ENCODE measurements at regions not wholly inside any gene's neighbourhood (a gene's known extent, or its start where the extent isn't known, plus 50 kb on each side); places are given as distances from the start of the nearest gene placed in this dataset.

GRCh38 chr6:104484626-104485025 lies 375.1 kb downstream of the HACE1 start:
- FAIRE-seq (no peak), DNase-seq (ENCODE audit: low read depth, low spot score) (no peak)
- no peak overlapping the region for H3K9ac ChIP-seq (replicated peaks; ENCODE audit: extremely low read depth, insufficient read depth, low read length)
- H3K36me3 ChIP-seq (ENCODE audit: control insufficient read depth in 2 of 2, extremely low read depth in 1 of 2, insufficient read depth in 2 of 2, low read length in 2 of 2), result no peaks in the 10 kb centered on the region
- no peaks in the 10 kb centered on the region for H3K9me3 ChIP-seq (replicated peaks; ENCODE audit: control insufficient read depth, insufficient read depth, low read length)
- no TSS peak for BruUV-seq (replicated peaks)
- CTCF ChIA-PET, result no interaction called here
- H2AFZ ChIP-seq (ENCODE audit: low read depth, low read length), result no peak overlapping the region
- H3K4me3 ChIP-seq (replicated peaks in 1 of 3; ENCODE audit: insufficient read depth in 1 of 3, low read depth in 1 of 3, low read length in 3 of 3), result no peak overlapping the region
- POLR2A ChIA-PET, result no interaction called here
- H3K4me1 ChIP-seq (ENCODE audit: control insufficient read depth, extremely low read depth, insufficient read depth, low read length), result no peaks in the 10 kb centered on the region
- dilution Hi-C loops (cut with MboI; ENCODE audit: extremely low pct_ligation_motif_present, low sequenced_read_pairs) (no loop called here), intact Hi-C loops (cut with micrococcal nuclease) (no loop called here)
- peaks cover 1 to 8% of the 10 kb centered on the region in 2 experiments for H3K27me3 ChIP-seq (ENCODE audit: control insufficient read depth in 2 of 2, insufficient read depth in 2 of 2, low read length in 2 of 2)
- no peak overlapping the region for H3K27ac ChIP-seq (ENCODE audit: insufficient read depth, low read depth, low read length)
- TF ChIP-seq CTCF (IDR thresholded peaks at IDR 0.05; ENCODE audit: extremely low read depth in 1 of 2, insufficient read depth in 1 of 2, low read depth in 1 of 2, low read length in 2 of 2) (no peak), MYC (IDR thresholded peaks at IDR 0.05; ENCODE audit: low read depth, low read length) (no peak), POLR2A (IDR thresholded peaks at IDR 0.05; ENCODE audit: low read depth, low read length) (no peak), FOS (IDR thresholded peaks at IDR 0.05; ENCODE audit: borderline replicate concordance, insufficient read depth, low read length) (no peak), JUN (IDR thresholded peaks at IDR 0.05; ENCODE audit: borderline replicate concordance, insufficient read depth, insufficient read length, low read depth) (no peak), GATA2 (IDR thresholded peaks at IDR 0.05; ENCODE audit: insufficient read depth, insufficient read length, low read depth, low read length) (no peak)
- H3K4me2 ChIP-seq (ENCODE audit: insufficient read depth, low read length), result no peak overlapping the region
- H4K20me1 ChIP-seq (replicated peaks; ENCODE audit: control insufficient read depth, extremely low read depth, insufficient read depth, low read length), result no peaks in the 10 kb centered on the region
- H3K9me1 ChIP-seq (replicated peaks; ENCODE audit: control insufficient read depth, extremely low read depth, insufficient read depth, low read length), result no peaks in the 10 kb centered on the region
- H3K79me2 ChIP-seq (ENCODE audit: control insufficient read depth, insufficient read depth, low read length), result no peaks in the 10 kb centered on the region

- DNase-seq (ENCODE audit: low read depth, low spot score) (no peak), FAIRE-seq (no peak)
- CTCF ChIA-PET, result no interaction called here
- Histone ChIP-seq H2AFZ (ENCODE audit: low read depth, low read length) (no peak overlapping the region), H3K27ac (ENCODE audit: insufficient read depth, low read depth, low read length) (no peak overlapping the region), H3K4me2 (ENCODE audit: insufficient read depth, low read length) (no peak overlapping the region), H3K4me1 (ENCODE audit: control insufficient read depth, extremely low read depth, insufficient read depth, low read length) (no peaks in the 10 kb centered on the region), H3K9ac (replicated peaks; ENCODE audit: extremely low read depth, insufficient read depth, low read length) (no peak overlapping the region), H3K4me3 (replicated peaks in 1 of 3; ENCODE audit: insufficient read depth in 1 of 3, low read depth in 1 of 3, low read length in 3 of 3) (no peak overlapping the region), H3K9me3 (replicated peaks; ENCODE audit: control insufficient read depth, insufficient read depth, low read length) (no peaks in the 10 kb centered on the region), H3K9me1 (replicated peaks; ENCODE audit: control insufficient read depth, extremely low read depth, insufficient read depth, low read length) (no peaks in the 10 kb centered on the region), H3K36me3 (ENCODE audit: control insufficient read depth in 2 of 2, extremely low read depth in 1 of 2, insufficient read depth in 2 of 2, low read length in 2 of 2) (no peaks in the 10 kb centered on the region), H4K20me1 (replicated peaks; ENCODE audit: control insufficient read depth, extremely low read depth, insufficient read depth, low read length) (no peaks in the 10 kb centered on the region), H3K27me3 (ENCODE audit: control insufficient read depth in 2 of 2, insufficient read depth in 2 of 2, low read length in 2 of 2) (peaks cover 1 to 8% of the 10 kb centered on the region in 2 experiments), H3K79me2 (ENCODE audit: control insufficient read depth, insufficient read depth, low read length) (no peaks in the 10 kb centered on the region)
- intact Hi-C loops (cut with micrococcal nuclease), result no loop called here
- BruUV-seq (replicated peaks), result no TSS peak
- dilution Hi-C loops (cut with MboI; ENCODE audit: extremely low pct_ligation_motif_present, low sequenced_read_pairs), result no loop called here
- POLR2A ChIA-PET, result no interaction called here
- no peak for TF ChIP-seq MYC (IDR thresholded peaks at IDR 0.05; ENCODE audit: low read depth, low read length)
- no peak for TF ChIP-seq POLR2AphosphoS5 (IDR thresholded peaks at IDR 0.05; ENCODE audit: insufficient read depth, low read depth, low read length)
- no peak for TF ChIP-seq FOS (IDR thresholded peaks at IDR 0.05; ENCODE audit: borderline replicate concordance, insufficient read depth, low read length)
- no peak for TF ChIP-seq EZH2 (IDR thresholded peaks at IDR 0.05; ENCODE audit: borderline replicate concordance, low read depth, low read length, severe bottlenecking)
Measured at GRCh38 chr6:104484191-104484590, 375.5 kb downstream of the HACE1 start.

Data from endothelial cell of umbilical vein (primary cell).